Heart right ventricle (tissue), 16 donors: ENCODE measurements at regions not wholly inside any gene's neighbourhood (a gene's known extent, or its start where the extent isn't known, plus 50 kb on each side); places are given as distances from the start of the nearest gene placed in this dataset.

Experiments
- ATAC-seq, 8 donors: fragments of 200-7000 bp; cut with Tn5 transposase; one replicate each; pipeline ENCODE4 v1.9.1; 2020; ENCODE audit warnings: mild to moderate bottlenecking in 8 of 8, moderate library complexity in 8 of 8, moderate number of reproducible peaks in 1 of 8
- DNase-seq, 2 donors: peaks; one replicate each; pipeline ENCODE4 v3.0.0-alpha.2; 2020
- H3K27ac ChIP-seq, 10 donors: fragments of 200-600 bp; sonication (generic) in 2 of 10; one replicate each; pipeline versions ENCODE4 v1.5.0 to v1.8.0; 2020 to 2022; ENCODE audit warnings: mild to moderate bottlenecking in 3 of 10
- H3K27me3 ChIP-seq, 7 donors: fragments of 200-600 bp; one replicate each; pipeline ENCODE4 v1.8.0; 2021 to 2022; ENCODE audit warnings: mild to moderate bottlenecking in 2 of 7
- H3K36me3 ChIP-seq, 9 donors: fragments of 200-600 bp; sonication (generic) in 1 of 9; one replicate each; pipeline versions ENCODE4 v1.5.0 to v1.8.0; 2020 to 2022; ENCODE audit warnings: mild to moderate bottlenecking in 2 of 9
- H3K4me1 ChIP-seq, 9 donors: fragments of 200-600 bp; sonication (generic) in 1 of 9; one replicate each; pipeline versions ENCODE4 v1.5.0 to v1.8.0; 2020 to 2022; ENCODE audit warnings: mild to moderate bottlenecking in 4 of 9
- H3K4me3 ChIP-seq, 10 donors: fragments of 200-600 bp; sonication (generic) in 2 of 10; one replicate each; pipeline versions ENCODE4 v1.5.0 to v1.8.0; 2020 to 2022; ENCODE audit warnings: mild to moderate bottlenecking in 7 of 10, moderate library complexity in 2 of 10
- H3K9me3 ChIP-seq, 11 donors: fragments of 200-600 bp in 10 of 11; sonication (generic) in 2 of 11; one replicate each; pipeline versions ENCODE4 v1.5.0 to v1.8.0; 2013 to 2022; ENCODE audit warnings: mild to moderate bottlenecking in 2 of 11, control low read depth in 1 of 11, moderate library complexity in 1 of 11
- CTCF ChIP-seq, 9 donors: fragments of 200-600 bp; sonication (generic) in 2 of 9; IDR thresholded peaks; one replicate each; pipeline versions ENCODE4 v1.5.0 to v1.8.0; 2021 to 2022; ENCODE audit warnings: antibody characterized with exemption in 9 of 9, mild to moderate bottlenecking in 5 of 9, moderate library complexity in 1 of 9
- WGBS, 2 donors: extraction: QIAGEN DNeasy Blood & Tissue Kit; methylation state at CpG; one replicate each; pipeline ENCODE4 v1.1.7; 2013; ENCODE audit warnings: inconsistent platforms in 1 of 2; 5-methylcytosine and 5-hydroxymethylcytosine counted together
- intact Hi-C, 10 donors: fragments of 100-400 bp; cut with DNase I; formaldehyde crosslinking; loops; one replicate each; pipeline versions ENCODE4 v1.11.1 to v1.14.2; 2022
- donor health status: Arrhythmogenic right ventricular cardiomyopathy.
- donor health status: ischemic (EF 13 %, LVEDD 7.1; RV severe dilation, severe dysfunction).
- donor health status: healthy with polysubstance abuse.
- donor health status: DM: no; HTN: yes; CAD: no.
- donor health status: DM: no; HTN: no; CAD: no.
- donor health status: ischemic (EF 25% LVEDD 6.9; RV normal size, moderate dysfunction).
- donor health status: ischemic (EF 25% LVEDD 5.7; RV mildly dilated, moderate dysfunction).
- donor health status: healthy.
- donor health status: DM: yes; HTN: yes; CAD: no.
- donor health status: Ischemic cardiomyopathy.
- donor health status: ischemic (EF 35%, LVEDD 5.7; RV mildly dilated, moderate dysfunction).
- donor health status: nonischemic (EF 11% LVEDD 7.7; RV severe dilation, severe dysfunction).
- donor health status: DM: yes; HTN: yes; CAD: no.
- donor health status: PGD.
- donor health status: ischemic (EF 29% LVEDD 5.4; RV normal size, mild dysfunction).
- donor health status: nonischemic (EF 23%, LVEDD 6.1; RV moderate dilation, normal function).

- intact Hi-C loops: no loop called here
- ATAC-seq: peak in 1 of 8 donors; percentile 25
- 89 to 92% methylated on average over 4 of the region's 4 CpGs for WGBS, 2 donors
- peaks cover 0 to 4% (median 0%) of the 10 kb centered on the region in 7 donors for H3K27me3 ChIP-seq
- H3K27ac ChIP-seq: peak overlapping the region in 1 of 10 donors; percentile 45
- DNase-seq: no peak
- H3K4me1 ChIP-seq: peaks cover 0 to 9% (median 0%) of the 10 kb centered on the region in 9 donors
- H3K36me3 ChIP-seq: no peaks in the 10 kb centered on the region
- H3K4me3 ChIP-seq: no peak overlapping the region
- no peak for TF ChIP-seq CTCF (IDR thresholded peaks at IDR 0.05)
- no peaks in the 10 kb centered on the region for H3K9me3 ChIP-seq
Observed at GRCh38 chr9:111253742-111254437, 76.1 kb downstream of the OR2K2 start.

GRCh38 chr9:111250875-111251842 is 78.9 kb downstream of the OR2K2 start:
- Histone ChIP-seq H3K4me3 (no peak overlapping the region), H3K4me1 (peaks cover 0 to 9% (median 0%) of the 10 kb centered on the region in 9 donors), H3K9me3 (no peaks in the 10 kb centered on the region), H3K27me3 (no peaks in the 10 kb centered on the region), H3K27ac (no peak overlapping the region), H3K36me3 (no peaks in the 10 kb centered on the region)
- no peak for ATAC-seq
- intact Hi-C loops: no loop called here
- 63 to 67% methylated on average over 8 of the region's 8 CpGs for WGBS, 2 donors
- no peak for DNase-seq
- no peak for TF ChIP-seq CTCF (IDR thresholded peaks at IDR 0.05)

GRCh38 chr9:111237447-111237846 is 92.6 kb downstream of the OR2K2 start:
- DNase-seq (no peak), ATAC-seq (no peak)
- H3K27ac ChIP-seq: no peak overlapping the region
- H3K36me3 ChIP-seq: no peaks in the 10 kb centered on the region
- 87% methylated on average over 1 of the region's 1 CpG for WGBS, 2 donors
- intact Hi-C loops: no loop called here
- TF ChIP-seq CTCF (IDR thresholded peaks at IDR 0.05): no peak
- no peaks in the 10 kb centered on the region for H3K9me3 ChIP-seq
- H3K27me3 ChIP-seq: no peaks in the 10 kb centered on the region
- H3K4me3 ChIP-seq: no peak overlapping the region
- H3K4me1 ChIP-seq: peaks cover 0 to 5% (median 0%) of the 10 kb centered on the region in 9 donors

- Histone ChIP-seq H3K4me3 (no peak overlapping the region), H3K36me3 (no peaks in the 10 kb centered on the region), H3K9me3 (no peaks in the 10 kb centered on the region), H3K27ac (no peak overlapping the region), H3K27me3 (no peaks in the 10 kb centered on the region), H3K4me1 (peaks cover 0 to 6% (median 0%) of the 10 kb centered on the region in 9 donors)
- intact Hi-C loops: no loop called here
- ATAC-seq: no peak
- no peak for DNase-seq
- TF ChIP-seq CTCF (IDR thresholded peaks at IDR 0.05): no peak
- 29 to 40% methylated on average over 2 of the region's 2 CpGs for WGBS, 2 donors
Observed at GRCh38 chr9:111236332-111236731, 93.7 kb downstream of the OR2K2 start.
